ENCODE measurements at regions not wholly inside any gene's neighbourhood (a gene's known extent, or its start where the extent isn't known, plus 50 kb on each side); places are given as distances from the start of the nearest gene placed in this dataset.

GRCh38 chr9:126208216-126208758 lies 118.3 kb upstream of the MVB12B start:
- H3K4me3 ChIP-seq (ENCODE audit: control insufficient read depth, low read depth, low read length) = no peak overlapping the region
- TF ChIP-seq, protein P1, sequence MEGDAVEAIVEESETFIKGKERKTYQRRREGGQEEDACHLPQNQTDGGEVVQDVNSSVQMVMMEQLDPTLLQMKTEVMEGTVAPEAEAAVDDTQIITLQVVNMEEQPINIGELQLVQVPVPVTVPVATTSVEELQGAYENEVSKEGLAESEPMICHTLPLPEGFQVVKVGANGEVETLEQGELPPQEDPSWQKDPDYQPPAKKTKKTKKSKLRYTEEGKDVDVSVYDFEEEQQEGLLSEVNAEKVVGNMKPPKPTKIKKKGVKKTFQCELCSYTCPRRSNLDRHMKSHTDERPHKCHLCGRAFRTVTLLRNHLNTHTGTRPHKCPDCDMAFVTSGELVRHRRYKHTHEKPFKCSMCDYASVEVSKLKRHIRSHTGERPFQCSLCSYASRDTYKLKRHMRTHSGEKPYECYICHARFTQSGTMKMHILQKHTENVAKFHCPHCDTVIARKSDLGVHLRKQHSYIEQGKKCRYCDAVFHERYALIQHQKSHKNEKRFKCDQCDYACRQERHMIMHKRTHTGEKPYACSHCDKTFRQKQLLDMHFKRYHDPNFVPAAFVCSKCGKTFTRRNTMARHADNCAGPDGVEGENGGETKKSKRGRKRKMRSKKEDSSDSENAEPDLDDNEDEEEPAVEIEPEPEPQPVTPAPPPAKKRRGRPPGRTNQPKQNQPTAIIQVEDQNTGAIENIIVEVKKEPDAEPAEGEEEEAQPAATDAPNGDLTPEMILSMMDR (conservative IDR thresholded peaks at IDR 0.05; ENCODE audit: control insufficient read depth, insufficient read depth, low read depth, low read length) = no peak
- no peak for DNase-seq (ENCODE audit: low read depth)

DNA sequence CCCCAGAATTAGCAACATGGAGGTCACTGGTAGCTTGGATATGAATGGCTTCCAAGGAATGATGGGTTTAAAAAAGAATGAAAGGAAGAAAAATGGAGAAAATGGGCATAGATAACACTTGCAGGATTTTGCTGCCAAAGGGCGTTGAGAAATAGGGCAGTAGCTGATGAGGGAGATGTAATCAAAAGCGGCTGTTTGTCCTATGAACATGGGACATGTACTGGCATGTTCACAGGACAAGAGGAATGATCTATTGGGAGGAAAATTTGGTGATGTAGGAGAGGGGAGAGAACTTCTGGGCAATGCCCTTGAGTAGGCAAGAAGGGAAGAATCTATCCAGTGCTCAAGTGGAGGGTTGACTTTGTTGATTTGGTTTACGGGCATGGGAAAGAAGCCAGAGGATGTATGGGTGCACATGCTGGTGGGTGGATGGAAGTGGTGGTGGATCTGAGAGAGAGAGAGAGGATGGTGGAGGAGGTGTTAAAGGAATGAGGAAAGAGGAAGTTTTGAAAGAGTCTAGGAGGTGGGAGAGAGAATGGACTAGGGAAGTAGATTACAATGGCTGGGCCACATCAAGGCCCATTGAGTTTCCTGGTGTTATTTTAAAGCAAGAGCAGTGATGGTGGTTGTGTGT lies 115.1 kb upstream of the MVB12B start:
- no peak for DNase-seq (ENCODE audit: low read depth)
- no peak overlapping the region for H3K4me3 ChIP-seq (ENCODE audit: control insufficient read depth, low read depth, low read length)
- TF ChIP-seq, protein P1 (conservative IDR thresholded peaks at IDR 0.05; ENCODE audit: control insufficient read depth, insufficient read depth, low read depth, low read length) = no peak

GRCh38 chr9:126215486-126215885 lies 111.1 kb upstream of the MVB12B start:
- TF ChIP-seq, protein P1 (conservative IDR thresholded peaks at IDR 0.05; ENCODE audit: control insufficient read depth, insufficient read depth, low read depth, low read length) = no peak
- no peak for DNase-seq (ENCODE audit: low read depth)
- no peak overlapping the region for H3K4me3 ChIP-seq (ENCODE audit: control insufficient read depth, low read depth, low read length)

- no peak overlapping the region for H3K4me3 ChIP-seq (ENCODE audit: control insufficient read depth, low read depth, low read length)
- DNase-seq (ENCODE audit: low read depth) = no peak
- TF ChIP-seq, protein P1 (conservative IDR thresholded peaks at IDR 0.05; ENCODE audit: control insufficient read depth, insufficient read depth, low read depth, low read length) = no peak
These were observed 109.8 kb upstream of the MVB12B start for GRCh38 chr9:126216826-126217225.

GRCh38 chr9:126217250-126217653 lies 109.4 kb upstream of the MVB12B start:
- DNase-seq (ENCODE audit: low read depth) = no peak
- TF ChIP-seq, protein P1 (conservative IDR thresholded peaks at IDR 0.05; ENCODE audit: control insufficient read depth, insufficient read depth, low read depth, low read length) = no peak
- no peak overlapping the region for H3K4me3 ChIP-seq (ENCODE audit: control insufficient read depth, low read depth, low read length)

GRCh38 chr9:126217797-126218196 lies 108.8 kb upstream of the MVB12B start:
- TF ChIP-seq, protein P1 (conservative IDR thresholded peaks at IDR 0.05; ENCODE audit: control insufficient read depth, insufficient read depth, low read depth, low read length) = no peak
- DNase-seq (ENCODE audit: low read depth) = no peak
- H3K4me3 ChIP-seq (ENCODE audit: control insufficient read depth, low read depth, low read length) = no peak overlapping the region

Data from fibroblast of mammary gland (primary cell).